Fibroblast of villous mesenchyme (primary cell): ENCODE measurements at regions not wholly inside any gene's neighbourhood (a gene's known extent, or its start where the extent isn't known, plus 50 kb on each side); places are given as distances from the start of the nearest gene placed in this dataset.

Source experiments
- DNase-seq: peaks from one replicate; pipeline ENCODE4 v3.0.0-alpha.2; 2010; ENCODE audit warnings: low read depth
- H3K4me3 ChIP-seq: 2 replicates; pipeline ENCODE4 v1.5.1; 2011; ENCODE audit warnings: low read depth, mild to moderate bottlenecking, low read length
- TF ChIP-seq, protein P1 (sequence below): IDR thresholded peaks from 2 replicates; pipeline ENCODE4 v1.5.1; 2012; ENCODE audit warnings: low read depth, mild to moderate bottlenecking, low read length; ENCODE audit not compliant: insufficient read depth

DNA sequence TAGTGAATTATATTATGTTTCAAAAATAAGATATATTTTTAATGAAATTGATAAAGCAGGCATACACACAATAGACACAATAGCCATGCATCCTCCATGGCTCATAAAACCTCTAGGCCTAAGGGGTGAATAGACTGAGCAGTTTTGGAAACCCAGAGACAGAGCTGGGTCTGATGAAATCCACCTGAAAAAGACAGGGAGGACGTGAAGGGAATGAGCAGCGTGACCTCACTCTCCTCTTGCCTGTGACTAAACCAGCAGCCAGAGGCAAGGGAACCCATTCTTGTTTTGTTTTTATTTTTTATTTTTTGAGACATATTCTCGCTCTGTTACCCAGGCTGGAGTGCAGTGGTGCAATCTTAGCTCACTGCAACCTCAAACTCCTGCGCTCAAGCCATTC, 424.4 kb upstream of the FAM241A start:
- no peak for DNase-seq
- H3K4me3 ChIP-seq, result no peak overlapping the region
- TF ChIP-seq, protein P1, sequence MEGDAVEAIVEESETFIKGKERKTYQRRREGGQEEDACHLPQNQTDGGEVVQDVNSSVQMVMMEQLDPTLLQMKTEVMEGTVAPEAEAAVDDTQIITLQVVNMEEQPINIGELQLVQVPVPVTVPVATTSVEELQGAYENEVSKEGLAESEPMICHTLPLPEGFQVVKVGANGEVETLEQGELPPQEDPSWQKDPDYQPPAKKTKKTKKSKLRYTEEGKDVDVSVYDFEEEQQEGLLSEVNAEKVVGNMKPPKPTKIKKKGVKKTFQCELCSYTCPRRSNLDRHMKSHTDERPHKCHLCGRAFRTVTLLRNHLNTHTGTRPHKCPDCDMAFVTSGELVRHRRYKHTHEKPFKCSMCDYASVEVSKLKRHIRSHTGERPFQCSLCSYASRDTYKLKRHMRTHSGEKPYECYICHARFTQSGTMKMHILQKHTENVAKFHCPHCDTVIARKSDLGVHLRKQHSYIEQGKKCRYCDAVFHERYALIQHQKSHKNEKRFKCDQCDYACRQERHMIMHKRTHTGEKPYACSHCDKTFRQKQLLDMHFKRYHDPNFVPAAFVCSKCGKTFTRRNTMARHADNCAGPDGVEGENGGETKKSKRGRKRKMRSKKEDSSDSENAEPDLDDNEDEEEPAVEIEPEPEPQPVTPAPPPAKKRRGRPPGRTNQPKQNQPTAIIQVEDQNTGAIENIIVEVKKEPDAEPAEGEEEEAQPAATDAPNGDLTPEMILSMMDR, result no peak

DNA sequence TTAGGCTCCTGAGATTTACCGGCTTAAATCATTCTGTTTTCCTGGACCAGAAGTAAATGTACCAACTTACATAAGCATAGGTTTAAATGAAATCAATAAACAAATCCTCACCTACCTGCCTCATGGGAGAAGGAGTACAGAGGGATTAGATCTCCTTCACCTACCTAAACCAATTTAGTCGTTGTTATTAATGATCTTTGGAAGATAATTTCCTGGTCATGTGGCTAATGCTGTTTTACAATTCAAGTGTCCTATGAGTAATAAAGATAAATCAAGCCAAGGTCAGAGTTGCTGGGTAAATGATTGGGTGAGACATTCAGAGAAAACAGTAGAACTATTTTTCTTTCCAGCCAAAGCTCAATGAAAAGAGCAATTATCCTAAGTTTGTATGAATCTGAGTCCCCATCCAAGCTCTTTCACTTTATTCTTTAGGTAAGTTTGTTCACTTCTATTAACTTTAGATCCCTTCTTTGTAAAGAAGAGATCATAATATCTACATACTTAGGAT, 423.0 kb upstream of the FAM241A start:
- no peak for DNase-seq
- H3K4me3 ChIP-seq, result no peak overlapping the region
- TF ChIP-seq, protein P1, result no peak

DNA sequence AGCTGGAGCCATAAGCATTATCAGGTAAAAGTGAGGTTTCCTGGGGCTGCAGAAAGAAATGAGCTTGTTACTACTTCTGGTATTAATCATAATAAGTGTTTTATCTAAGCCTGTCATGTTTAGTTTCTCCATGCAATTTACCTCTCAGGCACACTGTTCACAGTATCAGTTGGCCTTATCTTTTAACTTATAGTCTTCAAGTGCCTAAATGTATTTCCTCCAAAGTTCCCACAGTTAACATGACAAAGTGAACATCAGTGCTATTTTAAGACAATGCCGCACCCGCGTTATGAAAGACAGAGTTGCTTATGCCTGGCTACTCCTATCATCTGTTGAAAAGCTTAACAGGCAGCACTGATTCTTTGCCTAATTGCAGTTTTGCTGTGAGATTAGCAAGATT, 408.7 kb upstream of the FAM241A start:
- TF ChIP-seq, protein P1, result no peak
- H3K4me3 ChIP-seq, result no peak overlapping the region
- no peak for DNase-seq

DNA sequence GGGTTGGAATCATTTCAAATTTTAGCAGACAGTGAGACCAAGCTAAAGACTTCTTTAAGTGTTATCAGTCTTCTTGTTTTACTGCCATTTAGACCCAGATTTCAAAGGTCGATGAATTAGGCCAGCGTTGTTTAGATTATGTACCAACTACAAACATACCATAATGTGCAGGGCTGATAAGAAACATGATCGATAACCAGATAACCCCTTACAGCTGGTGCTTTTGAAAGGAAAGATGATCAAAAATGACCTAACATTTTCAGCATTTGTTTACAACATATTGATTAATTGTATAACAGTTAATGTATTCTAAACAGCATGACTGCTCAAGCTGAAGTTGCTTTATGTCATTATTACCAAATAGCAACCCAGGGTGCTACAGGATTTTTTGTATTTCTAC, 400.4 kb upstream of the FAM241A start:
- DNase-seq, result peak; percentile 1
- H3K4me3 ChIP-seq, result no peak overlapping the region
- TF ChIP-seq, protein P1, result no peak

DNA sequence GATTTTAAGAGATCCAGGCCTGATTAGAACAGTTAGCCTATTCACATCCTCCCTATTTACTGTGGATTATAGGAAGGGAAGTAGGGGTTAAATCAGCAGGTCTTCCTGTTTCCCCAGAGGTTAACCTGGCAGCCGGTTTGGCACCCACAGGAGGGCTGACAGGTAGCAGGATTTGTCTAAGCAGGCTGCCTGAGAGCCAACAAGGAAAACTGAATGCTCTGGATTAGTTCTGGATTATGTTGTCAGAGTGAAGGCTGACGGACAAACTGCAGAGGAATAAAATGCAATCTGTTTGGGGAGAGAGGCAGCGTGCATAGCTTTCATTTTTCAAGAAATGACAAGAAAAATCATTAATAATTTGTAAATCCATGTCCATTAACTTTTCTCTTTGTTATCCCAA, 397.1 kb upstream of the FAM241A start:
- no peak overlapping the region for H3K4me3 ChIP-seq
- TF ChIP-seq, protein P1, result no peak
- DNase-seq, result no peak

DNA sequence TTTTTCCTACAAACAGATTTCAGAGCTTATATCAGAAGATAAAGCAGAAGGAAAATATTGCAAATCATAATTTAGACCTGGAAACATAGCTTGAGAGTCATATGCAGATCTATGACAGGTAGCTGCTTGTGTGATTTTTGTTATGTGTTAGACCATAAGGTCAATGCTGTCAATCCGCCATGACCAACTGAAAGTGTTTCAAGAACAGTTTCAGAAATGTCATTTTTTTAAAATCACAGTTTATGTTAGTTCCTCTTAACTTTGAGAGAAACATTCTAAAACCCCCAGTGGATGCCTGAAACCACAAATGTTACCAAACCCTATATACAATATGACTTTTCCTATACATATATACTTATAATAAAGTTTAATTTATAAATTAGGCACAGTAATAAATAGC, 391.3 kb upstream of the FAM241A start:
- TF ChIP-seq, protein P1, result no peak
- no peak overlapping the region for H3K4me3 ChIP-seq
- no peak for DNase-seq

DNA sequence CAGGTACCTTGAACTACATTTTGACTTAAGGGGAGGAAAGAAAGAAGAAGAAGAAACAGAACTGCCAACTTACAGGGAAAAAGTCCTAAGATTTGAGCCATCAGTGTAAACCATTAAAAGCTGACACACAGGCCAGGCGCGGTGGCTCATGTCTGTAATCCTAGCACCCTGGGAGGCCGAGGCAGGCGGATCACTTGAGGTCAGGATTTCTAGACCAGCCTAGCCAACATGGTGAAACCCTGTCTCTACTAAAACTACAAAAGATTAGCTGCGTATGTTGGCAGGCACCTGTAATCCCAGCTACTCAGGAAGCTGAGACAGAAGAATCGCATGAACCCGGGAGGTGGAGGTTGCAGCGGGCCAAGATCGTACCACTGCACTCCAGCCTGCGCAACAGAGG, 389.7 kb upstream of the FAM241A start:
- TF ChIP-seq, protein P1, result no peak
- H3K4me3 ChIP-seq, result no peak overlapping the region
- DNase-seq, result no peak
